22Rv1 (cell line): ENCODE measurements at regions not wholly inside any gene's neighbourhood (a gene's known extent, or its start where the extent isn't known, plus 50 kb on each side); places are given as distances from the start of the nearest gene placed in this dataset.

Experiments used
- ZFX ChIP-seq: fragments of 450-650 bp; IDR thresholded peaks from 2 replicates; pipeline ENCODE4 v1.6.1; 2017; ENCODE audit warnings: antibody characterized with exemption, borderline replicate concordance
- TF ChIP-seq, protein P1 (sequence below): fragments of 450-650 bp; IDR thresholded peaks from 2 replicates; pipeline ENCODE4 v1.5.1; 2017; ENCODE audit warnings: mild to moderate bottlenecking

- TF ChIP-seq, protein P1, sequence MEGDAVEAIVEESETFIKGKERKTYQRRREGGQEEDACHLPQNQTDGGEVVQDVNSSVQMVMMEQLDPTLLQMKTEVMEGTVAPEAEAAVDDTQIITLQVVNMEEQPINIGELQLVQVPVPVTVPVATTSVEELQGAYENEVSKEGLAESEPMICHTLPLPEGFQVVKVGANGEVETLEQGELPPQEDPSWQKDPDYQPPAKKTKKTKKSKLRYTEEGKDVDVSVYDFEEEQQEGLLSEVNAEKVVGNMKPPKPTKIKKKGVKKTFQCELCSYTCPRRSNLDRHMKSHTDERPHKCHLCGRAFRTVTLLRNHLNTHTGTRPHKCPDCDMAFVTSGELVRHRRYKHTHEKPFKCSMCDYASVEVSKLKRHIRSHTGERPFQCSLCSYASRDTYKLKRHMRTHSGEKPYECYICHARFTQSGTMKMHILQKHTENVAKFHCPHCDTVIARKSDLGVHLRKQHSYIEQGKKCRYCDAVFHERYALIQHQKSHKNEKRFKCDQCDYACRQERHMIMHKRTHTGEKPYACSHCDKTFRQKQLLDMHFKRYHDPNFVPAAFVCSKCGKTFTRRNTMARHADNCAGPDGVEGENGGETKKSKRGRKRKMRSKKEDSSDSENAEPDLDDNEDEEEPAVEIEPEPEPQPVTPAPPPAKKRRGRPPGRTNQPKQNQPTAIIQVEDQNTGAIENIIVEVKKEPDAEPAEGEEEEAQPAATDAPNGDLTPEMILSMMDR = no peak
- TF ChIP-seq ZFX = no peak
Observed at GRCh38 chrX:22652596-22652995, 347.2 kb upstream of the DDX53 start.
